HG02870 (cell line): ENCODE measurements at regions not wholly inside any gene's neighbourhood (a gene's known extent, or its start where the extent isn't known, plus 50 kb on each side); places are given as distances from the start of the nearest gene placed in this dataset.
A peak's percentile ranks its signal among the peaks of the same experiment; 100 is the strongest.

Experiments
- ATAC-seq: cut with Tn5 transposase; IDR thresholded peaks from one replicate; pipeline ENCODE4 v1.9.1; 2021; ENCODE audit warnings: mild to moderate bottlenecking, moderate library complexity; ENCODE audit not compliant: unreplicated experiment

DNA sequence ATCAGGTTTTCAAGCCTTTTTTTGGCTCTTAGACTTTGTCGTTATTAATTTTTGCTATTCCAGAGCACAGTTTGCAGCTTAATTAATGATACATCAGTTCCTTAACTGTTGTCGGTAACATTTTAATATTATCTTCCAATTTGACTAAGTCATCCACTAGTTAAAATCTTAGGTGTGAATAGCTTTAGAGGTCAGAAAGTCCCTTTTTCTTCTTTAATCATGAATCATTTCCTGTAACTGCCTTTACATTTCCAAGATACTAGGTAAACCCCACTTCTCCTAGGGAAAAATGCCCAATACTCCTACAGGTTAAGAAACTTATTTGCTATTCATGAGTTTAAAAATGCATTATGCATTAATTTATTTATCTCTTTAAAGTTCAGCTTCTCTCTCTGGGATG is 260.9 kb upstream of the CFAP20DC start:
- ATAC-seq, result no peak

DNA sequence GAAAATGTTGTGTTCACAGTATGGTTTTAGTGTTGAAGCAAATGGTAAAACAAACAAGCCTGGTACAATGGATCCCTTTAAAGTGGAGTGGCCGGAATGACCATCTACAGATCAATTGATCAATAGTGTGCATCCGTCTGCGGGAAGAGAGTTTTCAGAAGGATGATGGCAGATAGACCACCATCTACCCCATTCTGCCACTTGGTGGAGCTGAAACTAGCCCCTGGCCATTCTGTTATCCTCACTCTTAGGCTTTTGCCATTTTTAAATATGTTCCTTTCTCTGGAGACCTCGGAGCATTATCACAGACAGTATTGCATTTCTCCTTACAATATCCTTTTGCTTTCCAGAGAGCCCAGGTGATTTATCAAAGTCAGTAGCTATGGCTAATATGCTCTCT is 258.9 kb upstream of the CFAP20DC start:
- no peak for ATAC-seq

DNA sequence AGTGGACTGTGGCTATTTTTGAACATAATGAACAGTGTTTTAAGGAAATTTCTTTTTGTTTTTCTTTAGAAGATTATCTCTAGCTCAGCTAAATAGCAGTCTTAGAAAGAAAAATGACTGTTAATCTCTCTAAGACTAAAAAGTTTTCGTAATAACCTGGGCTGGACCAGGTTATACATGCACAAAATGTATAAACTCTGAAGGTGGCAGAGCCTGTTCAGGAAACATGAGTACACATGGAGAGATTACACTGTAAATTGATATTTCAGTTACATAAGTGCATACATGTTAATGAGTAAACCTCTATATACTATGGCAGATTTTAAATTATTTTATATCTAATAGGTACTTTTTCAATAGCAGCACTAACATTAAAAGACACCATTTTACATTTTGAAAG is 258.2 kb upstream of the CFAP20DC start:
- ATAC-seq, result no peak

DNA sequence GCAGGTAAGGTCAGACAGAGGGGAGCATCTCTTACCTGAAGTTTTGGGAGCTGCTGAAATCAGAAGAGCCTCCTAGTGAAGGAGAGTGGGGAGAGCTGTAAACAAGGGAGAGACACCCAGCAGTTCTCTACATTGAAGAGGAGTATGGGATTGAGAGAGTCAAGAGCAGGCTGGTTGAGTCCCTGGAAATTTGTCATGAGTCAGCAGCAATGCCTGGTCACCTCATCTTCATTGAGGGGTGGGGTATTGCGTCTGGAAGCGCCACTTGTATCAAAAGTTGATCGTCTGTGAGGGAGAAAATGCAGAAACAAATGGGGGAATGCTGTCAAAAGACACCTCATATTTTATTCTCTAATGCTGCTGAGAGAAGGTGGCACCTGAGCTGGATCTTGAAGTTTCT is 256.6 kb upstream of the CFAP20DC start:
- no peak for ATAC-seq

DNA sequence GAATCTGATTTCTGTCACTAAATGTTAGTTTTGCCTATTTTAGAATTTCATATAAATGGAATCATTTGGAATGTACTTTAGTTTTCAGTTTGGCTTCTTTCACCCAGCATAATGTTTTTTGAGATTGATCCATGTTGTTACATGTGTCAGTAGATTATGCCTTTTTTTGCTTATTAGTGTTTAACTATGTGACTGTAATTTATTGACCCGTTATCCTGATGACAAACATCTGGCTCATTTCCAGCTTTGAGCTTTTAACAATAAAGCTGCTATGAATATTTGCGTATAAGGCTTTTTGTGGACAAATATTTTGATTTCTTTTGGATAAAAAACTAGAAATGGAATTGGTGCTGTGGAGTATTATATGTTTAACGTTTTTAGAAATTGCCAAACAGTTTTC is 254.5 kb upstream of the CFAP20DC start:
- ATAC-seq, result no peak

DNA sequence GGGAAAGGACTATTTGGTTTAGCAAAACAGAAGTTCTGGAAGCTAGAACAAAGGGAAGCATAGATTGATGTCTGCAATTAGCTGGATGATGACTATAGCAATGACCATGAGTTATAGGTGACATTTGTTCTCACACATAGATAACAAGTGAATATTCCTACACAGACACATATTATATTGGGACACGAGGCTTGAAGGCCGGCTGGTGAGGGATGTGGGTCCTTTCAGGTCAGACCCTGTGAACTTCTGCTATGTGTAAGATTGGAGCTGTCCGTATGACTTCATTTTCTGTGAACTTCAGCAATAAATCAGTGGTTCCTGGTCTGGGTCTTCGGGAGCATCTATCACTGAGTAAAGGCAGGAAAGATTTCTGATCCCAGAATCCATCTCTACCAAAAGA is 253.6 kb upstream of the CFAP20DC start:
- ATAC-seq, result no peak

DNA sequence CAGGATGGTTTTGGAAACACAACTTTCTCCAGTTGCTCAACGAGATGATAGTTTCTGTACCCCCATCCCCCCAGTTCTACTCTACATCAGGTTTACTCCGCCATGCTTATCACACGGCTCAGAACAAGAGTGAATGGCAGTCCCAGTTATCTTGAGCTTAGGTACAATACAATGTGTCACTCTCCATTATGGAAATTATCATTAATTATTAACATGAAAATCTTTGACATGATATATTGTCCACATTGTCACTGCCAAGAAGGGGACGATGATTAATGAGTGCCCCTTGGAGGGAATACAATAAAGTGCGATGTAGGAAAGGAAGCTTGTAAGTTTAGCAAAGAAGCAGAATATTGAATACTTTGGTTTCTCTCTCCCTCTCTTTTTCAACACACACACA is 252.6 kb upstream of the CFAP20DC start:
- no peak for ATAC-seq

DNA sequence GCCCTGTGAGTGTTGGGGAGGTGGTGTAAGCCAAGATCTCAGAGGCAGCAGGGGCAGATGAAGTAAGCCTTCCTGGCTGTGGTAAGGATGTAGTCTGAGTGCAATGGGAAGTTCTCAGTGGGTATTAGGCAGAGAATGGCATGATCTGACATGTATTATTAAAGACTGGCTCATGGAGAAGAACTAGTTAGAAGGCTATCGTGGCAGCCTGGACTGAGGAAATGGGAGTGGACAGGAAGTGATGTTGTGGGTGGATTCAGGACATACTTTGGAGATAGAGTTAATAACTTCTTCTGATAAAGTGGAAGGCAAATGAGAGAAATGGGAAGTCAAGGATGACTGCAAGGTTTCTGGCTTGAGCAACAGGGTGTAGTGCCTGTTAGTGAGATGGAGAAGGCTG is 250.9 kb upstream of the CFAP20DC start:
- ATAC-seq, result no peak

DNA sequence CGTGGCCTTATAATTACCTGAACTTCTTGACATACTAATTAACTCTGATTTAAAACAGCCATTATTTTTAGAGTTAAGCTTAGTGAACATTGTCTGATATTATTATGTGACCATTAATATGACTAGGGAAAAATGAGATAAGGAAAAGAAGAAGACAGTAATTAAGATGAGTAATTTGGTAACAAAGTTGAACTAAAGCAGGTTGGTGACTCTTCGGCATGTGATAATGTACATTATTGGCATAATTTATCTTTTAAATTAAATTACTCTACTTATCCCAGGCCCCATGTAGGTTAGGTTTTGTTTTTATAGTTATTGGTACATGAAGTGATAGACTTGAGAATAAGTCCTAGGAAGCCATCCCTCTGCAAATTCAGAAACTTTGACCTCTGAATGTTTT is 249.7 kb upstream of the CFAP20DC start:
- ATAC-seq, result no peak

DNA sequence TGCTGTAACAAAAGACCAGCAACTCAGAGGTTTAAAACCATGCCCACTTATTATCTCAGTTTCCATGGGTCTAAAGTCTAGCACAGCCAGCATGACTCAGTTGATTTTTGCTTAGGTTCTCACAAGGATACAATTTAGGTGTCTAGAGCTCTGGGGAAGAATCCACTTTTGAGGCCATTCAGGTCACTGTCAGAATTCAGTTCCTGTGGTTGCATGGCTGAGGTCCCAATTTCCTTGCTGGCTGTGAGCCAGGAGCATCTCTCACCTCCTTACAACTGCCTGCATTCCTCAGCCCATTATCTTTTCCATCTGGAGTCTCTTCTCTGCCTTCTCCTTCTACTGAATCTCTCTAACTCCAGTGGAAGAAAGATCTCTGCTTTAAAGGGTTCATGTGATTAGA is 240.5 kb upstream of the CFAP20DC start:
- no peak for ATAC-seq

DNA sequence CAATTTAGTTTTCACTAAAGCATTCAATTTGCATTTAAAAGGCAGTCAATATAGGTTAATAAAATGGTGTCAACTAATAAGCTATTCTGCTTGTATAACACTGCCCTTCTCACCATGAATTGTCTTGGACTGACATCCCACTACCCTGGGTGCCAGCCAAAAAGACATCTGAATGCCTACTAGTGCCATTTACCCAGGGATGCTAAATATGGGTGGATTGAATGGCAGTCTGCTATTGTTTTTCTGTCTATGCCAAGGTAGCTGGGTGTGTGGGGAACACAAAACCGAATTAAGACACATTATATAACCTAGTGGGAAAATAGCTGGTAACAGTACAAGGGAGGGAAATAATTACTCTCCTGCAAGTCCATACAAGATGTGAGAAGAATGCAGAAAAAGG is 240.0 kb upstream of the CFAP20DC start:
- no peak for ATAC-seq

DNA sequence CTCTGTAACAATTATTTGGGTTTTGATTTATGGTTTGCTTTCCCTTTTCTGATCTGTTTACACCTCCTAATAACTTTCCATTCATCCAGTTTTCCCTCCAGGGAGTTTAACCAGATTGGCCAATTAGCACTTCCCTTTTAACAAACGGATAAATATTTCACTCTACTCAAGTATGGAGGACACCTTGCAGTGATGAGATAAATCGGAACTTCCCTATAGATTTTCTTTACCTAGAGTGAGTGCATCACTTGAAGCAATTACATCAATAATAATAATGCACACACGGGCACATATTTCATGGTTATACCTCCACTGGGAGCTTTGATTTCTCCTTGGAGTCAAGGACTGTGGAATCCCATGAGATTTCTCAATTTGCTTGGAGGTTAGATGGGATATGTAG is 239.1 kb upstream of the CFAP20DC start:
- no peak for ATAC-seq

DNA sequence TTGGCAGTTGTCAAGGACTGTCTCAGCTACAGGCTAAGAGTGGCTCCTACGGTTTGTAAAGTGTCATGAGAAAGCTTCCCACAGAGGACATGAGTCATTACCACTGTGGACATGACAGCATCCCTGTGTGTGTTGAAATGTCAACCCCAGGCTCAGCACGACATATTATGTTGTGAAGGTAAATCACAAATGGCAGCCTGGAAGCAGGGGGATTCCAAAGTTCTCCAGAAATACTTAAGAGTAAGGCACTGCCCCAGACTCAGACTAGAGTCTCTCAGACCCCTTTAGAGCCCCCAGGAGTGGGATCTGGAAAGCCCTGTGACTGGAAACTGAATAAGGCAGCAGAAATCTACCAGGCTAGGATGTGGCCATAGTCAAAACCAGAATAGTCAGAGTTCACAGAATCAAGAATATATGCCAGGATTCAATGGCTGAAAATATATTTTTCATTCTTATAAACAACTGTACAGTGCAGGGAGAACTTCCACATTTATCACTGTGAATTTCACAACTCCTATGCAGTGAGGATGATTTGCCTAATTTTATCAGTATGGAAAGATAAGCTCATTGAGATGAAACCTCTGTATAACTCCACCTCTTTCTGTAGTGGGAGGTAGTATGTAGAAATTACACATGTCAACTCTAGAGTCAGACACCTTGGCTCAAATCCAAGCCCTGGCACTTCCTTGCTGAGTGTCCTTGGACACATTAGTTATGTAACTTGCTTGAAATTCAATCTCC is 237.1 kb upstream of the CFAP20DC start:
- peak; percentile 65 for ATAC-seq

DNA sequence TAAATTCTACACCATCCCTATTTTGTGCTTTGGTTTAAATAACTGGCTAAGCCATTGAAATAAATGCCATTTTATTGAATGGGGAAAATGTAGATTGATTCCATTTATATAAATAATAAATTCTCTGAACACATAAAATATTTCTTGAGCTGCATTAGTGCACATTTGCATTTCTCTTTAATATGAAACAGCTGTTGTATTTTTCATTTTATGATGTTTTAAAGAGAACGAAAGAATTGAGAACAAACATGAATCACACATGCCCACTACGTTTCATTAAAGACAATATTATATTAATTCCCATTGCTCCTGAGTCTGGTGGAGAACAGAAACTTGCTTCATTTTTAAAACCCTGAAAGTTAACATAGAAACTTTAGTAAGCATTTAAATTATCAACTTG is 235.7 kb upstream of the CFAP20DC start:
- no peak for ATAC-seq

DNA sequence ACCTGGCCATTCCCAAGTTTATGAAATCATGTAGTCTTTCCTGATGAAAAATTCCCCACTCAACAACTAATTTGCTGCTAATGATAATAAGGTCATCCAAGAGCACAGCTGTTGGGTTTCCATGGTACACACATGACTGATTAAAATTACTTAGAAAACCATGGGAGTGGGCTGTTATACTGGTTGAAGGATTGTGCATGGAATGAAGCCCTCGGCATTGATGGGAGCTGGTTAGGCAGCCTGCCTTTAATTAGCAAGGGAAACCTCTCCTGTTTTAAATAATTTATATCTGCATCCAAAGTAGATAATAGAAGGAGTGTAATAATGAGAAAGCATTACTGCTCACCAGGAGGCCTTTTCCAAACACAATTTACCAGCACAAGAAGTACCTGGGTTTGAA is 235.1 kb upstream of the CFAP20DC start:
- ATAC-seq, result no peak

DNA sequence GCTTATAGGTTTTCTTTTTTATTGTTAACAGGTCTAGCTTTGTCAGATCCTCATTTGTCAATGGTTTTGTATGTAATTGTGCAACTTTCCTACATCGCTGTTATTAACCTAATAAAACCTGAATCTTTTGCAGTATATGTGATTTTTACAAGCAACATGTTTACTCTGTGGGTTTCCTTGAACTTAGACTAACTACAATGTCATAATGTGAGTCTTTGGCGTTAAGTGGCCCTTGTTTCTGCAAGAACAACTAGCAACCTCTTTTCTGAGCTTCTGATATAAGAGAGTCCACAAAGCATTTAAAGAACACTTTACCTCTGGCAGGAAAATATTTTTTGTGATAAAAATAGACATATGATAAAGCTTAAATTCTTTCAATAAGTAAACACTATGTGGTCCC is 230.3 kb upstream of the CFAP20DC start:
- no peak for ATAC-seq

DNA sequence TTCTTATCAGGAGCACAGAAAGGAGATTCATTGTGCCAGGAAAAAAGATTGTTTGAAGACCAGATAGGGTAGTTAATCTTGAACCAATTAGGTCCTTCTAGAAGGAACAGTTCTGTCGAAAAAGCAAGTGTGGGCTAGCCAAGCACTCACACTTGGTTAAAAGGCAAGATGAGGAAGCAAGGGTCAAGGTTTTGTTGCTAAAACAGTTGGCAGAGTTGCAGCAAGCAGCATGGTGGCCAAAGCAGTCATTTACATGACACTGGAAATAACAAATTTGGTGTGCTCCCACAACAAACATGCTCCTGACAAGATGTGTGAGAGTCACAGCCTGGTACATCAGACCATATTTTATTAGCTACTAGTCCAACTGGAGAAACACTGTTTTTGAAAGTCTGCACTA is 228.0 kb upstream of the CFAP20DC start:
- no peak for ATAC-seq

DNA sequence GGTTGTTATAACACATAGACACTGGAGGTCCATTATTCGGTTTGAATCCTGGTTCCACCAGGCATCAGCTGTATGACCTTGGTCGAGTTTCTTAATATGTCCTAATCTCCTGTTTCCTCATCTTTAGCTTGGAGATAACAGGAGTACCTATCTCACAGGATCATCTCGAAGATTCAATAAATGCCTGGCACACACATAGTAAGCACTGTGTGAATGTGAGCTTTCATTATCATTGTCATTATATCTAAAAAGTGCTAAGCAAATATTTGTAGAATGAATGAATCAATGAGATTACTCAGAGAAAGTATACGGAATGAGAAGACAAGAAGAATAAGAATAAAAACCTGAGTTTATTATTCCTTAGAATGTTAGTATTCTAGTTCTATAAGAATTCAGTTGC is 227.4 kb upstream of the CFAP20DC start:
- ATAC-seq, result no peak

DNA sequence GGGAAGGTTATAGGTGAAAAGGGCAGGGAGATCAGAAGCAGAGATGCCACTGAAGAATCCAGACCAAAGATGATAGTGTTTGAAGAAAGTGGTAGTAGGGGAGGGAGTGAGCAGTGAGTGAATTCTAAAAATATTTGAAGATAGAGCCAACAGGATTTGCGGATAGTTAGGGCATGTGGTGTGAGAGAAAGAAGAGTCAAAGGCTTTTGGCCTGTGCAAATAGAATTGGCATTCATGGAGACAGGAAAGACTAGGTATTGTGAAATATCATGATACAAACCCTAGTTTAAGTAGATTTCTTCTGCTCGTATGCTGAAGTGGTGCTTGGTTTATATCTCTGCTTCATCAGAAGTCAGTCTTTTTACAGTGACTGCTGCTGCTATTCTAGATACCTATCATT is 224.2 kb upstream of the CFAP20DC start:
- ATAC-seq, result no peak

DNA sequence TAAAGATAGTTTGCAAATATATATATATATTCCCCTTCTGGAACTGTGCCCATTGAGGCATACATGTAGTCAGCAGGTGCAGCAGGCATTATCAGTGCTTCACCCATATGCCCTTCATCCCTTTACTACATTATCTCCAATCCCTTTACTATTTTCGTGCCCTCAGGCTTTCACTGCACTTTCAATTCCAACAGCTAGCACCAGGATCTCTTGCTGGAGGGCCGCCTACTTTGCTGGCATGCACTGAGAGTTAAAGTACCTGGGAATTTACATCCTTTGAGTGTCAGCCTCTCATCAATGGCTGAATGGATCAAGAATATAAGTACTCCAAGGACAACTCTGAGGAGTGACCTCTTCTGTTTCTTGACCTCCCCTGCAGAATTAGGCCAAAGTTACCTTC is 222.1 kb upstream of the CFAP20DC start:
- no peak for ATAC-seq

DNA sequence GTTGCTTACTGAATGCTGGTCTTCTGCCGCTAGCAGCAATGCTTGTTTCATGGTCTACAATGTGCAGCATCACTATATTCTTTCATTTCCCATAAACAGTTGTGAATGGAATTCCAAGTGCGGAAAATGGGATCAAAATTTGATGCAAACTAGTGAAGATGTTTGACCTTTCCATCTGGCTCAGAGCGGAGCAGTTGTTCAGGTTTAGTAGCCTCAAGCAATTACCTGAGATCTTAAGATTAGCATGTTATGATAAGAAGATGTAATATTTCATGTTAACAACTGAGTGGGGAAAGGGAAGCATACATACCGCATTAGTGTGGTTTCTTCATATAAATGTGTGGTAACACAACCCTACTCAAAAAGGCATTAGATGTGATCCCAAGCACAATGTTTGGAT is 221.1 kb upstream of the CFAP20DC start:
- no peak for ATAC-seq

DNA sequence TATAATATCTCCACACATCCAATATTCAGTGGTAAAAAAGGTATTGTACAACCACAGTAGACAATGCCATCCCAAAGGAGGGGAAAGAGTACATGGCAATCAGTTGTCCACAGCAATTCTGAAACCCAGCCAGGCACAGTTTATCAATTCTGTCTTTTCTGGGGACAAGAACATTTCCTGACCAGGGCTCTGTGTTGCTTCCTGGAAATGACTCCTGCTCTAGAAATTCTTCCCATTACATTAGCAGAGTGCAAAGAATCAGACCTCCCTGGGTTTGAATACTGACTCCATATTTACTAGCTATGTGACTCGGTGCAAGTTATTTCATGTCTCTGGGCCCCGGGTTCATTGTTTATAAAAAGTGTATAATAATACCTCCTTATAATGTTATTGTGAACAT is 220.4 kb upstream of the CFAP20DC start:
- ATAC-seq, result no peak

DNA sequence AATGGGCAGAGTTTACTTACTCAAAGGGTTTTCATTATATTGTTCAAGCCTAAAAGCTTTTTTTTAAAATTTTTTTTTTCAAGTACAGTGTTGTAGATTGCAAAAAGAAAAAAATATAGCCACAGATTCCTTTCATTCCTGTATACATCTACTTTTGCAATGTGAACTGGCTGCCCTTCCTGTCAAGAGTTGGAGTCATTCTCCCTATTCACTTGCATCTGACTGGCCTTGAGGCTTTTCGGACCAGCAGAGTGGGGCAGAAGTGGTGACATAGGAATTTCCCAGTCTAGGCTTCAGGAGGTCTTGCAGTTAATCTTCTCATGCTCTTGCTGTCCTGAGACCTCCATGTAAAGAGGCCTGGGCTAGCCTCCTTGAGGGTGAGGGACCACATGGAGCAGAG is 218.3 kb upstream of the CFAP20DC start:
- ATAC-seq, result no peak
